ENCODE measurements at regions not wholly inside any gene's neighbourhood (a gene's known extent, or its start where the extent isn't known, plus 50 kb on each side); places are given as distances from the start of the nearest gene placed in this dataset.

- H3K27me3 ChIP-seq: peaks cover 22% of the 10 kb centered on the region
- no peaks in the 10 kb centered on the region for H3K9me3 ChIP-seq
- no peak overlapping the region for H3K4me3 ChIP-seq
- no peaks in the 10 kb centered on the region for H3K36me3 ChIP-seq
- 70% methylated on average over 4 of the region's 8 CpGs for WGBS
- H3K27ac ChIP-seq: no peak overlapping the region
- TF ChIP-seq EP300 (IDR thresholded peaks at IDR 0.05): no peak
- TF ChIP-seq POLR2A (IDR thresholded peaks at IDR 0.05): no peak
- TF ChIP-seq, protein P1, sequence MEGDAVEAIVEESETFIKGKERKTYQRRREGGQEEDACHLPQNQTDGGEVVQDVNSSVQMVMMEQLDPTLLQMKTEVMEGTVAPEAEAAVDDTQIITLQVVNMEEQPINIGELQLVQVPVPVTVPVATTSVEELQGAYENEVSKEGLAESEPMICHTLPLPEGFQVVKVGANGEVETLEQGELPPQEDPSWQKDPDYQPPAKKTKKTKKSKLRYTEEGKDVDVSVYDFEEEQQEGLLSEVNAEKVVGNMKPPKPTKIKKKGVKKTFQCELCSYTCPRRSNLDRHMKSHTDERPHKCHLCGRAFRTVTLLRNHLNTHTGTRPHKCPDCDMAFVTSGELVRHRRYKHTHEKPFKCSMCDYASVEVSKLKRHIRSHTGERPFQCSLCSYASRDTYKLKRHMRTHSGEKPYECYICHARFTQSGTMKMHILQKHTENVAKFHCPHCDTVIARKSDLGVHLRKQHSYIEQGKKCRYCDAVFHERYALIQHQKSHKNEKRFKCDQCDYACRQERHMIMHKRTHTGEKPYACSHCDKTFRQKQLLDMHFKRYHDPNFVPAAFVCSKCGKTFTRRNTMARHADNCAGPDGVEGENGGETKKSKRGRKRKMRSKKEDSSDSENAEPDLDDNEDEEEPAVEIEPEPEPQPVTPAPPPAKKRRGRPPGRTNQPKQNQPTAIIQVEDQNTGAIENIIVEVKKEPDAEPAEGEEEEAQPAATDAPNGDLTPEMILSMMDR (IDR thresholded peaks at IDR 0.05): no peak
- no peak for TF ChIP-seq POLR2AphosphoS5 (IDR thresholded peaks at IDR 0.05)
- H3K4me1 ChIP-seq: peaks cover 6% of the 10 kb centered on the region
- DNase-seq (ENCODE audit: low spot score in 2 of 2): no peak
These were observed 179.5 kb downstream of the SMAD2 start for GRCh38 chr18:47750889-47751423.

- 85% methylated on average over 7 of the region's 7 CpGs for WGBS
- Histone ChIP-seq H3K4me1 (peaks cover 6% of the 10 kb centered on the region), H3K9me3 (no peaks in the 10 kb centered on the region), H3K27ac (no peak overlapping the region), H3K36me3 (no peaks in the 10 kb centered on the region), H3K4me3 (no peak overlapping the region), H3K27me3 (peaks cover 18% of the 10 kb centered on the region)
- DNase-seq (ENCODE audit: low spot score in 2 of 2): no peak
- TF ChIP-seq POLR2A (IDR thresholded peaks at IDR 0.05): no peak
- TF ChIP-seq, protein P1 (IDR thresholded peaks at IDR 0.05): no peak
- TF ChIP-seq POLR2AphosphoS5 (IDR thresholded peaks at IDR 0.05): no peak
- TF ChIP-seq EP300 (IDR thresholded peaks at IDR 0.05): no peak
These were observed 180.9 kb downstream of the SMAD2 start for GRCh38 chr18:47749600-47749973.

GRCh38 chr18:47748847-47749599 is 181.4 kb downstream of the SMAD2 start:
- TF ChIP-seq, protein P1 (IDR thresholded peaks at IDR 0.05): peak; percentile 99 to 100
- no peak for TF ChIP-seq POLR2AphosphoS5 (IDR thresholded peaks at IDR 0.05)
- no peak for TF ChIP-seq POLR2A (IDR thresholded peaks at IDR 0.05)
- Histone ChIP-seq H3K4me3 (peak overlapping the region; percentile 38), H3K27me3 (peaks cover 14% of the 10 kb centered on the region), H3K4me1 (peaks cover 6% of the 10 kb centered on the region), H3K36me3 (no peaks in the 10 kb centered on the region), H3K9me3 (no peaks in the 10 kb centered on the region), H3K27ac (no peak overlapping the region)
- WGBS: 9% methylated on average over 44 of the region's 60 CpGs
- peak in 1 of 2 donors; percentile 78 for DNase-seq (ENCODE audit: low spot score in 2 of 2)

DNA sequence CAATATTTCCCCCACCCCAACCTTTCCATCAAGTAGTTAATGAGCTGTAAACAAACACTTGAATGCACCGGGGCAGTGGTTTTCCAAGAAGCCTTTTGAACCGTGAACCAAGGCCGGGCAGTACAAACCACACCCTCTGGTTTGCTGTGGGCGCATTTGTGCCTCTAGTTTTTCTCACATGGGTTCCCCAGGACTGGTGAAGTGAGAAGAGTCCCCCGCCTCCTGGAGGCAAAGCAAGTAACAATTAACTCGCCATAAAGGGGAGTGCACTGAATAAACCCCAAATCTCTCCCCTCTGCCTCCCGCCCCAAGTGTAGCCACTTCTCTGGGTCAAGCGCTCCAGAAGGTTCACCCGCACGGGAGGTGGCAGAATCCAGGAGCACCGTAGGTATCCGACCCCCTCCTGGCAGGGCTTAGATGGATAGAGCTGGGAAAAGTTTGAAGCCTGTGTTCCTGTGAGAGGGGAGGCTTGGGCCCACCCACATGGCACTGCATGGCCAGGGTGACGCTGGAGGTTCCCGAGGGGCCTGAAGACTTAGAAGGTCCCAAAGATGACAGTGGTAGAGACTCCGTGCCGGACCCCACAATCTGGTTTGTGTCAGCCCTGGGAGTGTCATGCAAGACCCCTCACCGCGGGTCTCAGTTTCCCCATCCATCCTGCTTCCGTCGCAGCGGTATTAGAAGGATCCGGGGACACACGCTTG is 182.2 kb downstream of the SMAD2 start:
- H3K36me3 ChIP-seq: no peaks in the 10 kb centered on the region
- TF ChIP-seq EP300 (IDR thresholded peaks at IDR 0.05) (no peak), POLR2AphosphoS5 (IDR thresholded peaks at IDR 0.05) (no peak), POLR2A (IDR thresholded peaks at IDR 0.05) (no peak)
- TF ChIP-seq, protein P1 (IDR thresholded peaks at IDR 0.05): no peak
- no peaks in the 10 kb centered on the region for H3K9me3 ChIP-seq
- DNase-seq (ENCODE audit: low spot score in 2 of 2): no peak
- WGBS: 81% methylated on average over 20 of the region's 23 CpGs
- H3K27ac ChIP-seq: no peak overlapping the region
- peaks cover 14% of the 10 kb centered on the region for H3K27me3 ChIP-seq
- peaks cover 6% of the 10 kb centered on the region for H3K4me1 ChIP-seq
- no peak overlapping the region for H3K4me3 ChIP-seq

DNA sequence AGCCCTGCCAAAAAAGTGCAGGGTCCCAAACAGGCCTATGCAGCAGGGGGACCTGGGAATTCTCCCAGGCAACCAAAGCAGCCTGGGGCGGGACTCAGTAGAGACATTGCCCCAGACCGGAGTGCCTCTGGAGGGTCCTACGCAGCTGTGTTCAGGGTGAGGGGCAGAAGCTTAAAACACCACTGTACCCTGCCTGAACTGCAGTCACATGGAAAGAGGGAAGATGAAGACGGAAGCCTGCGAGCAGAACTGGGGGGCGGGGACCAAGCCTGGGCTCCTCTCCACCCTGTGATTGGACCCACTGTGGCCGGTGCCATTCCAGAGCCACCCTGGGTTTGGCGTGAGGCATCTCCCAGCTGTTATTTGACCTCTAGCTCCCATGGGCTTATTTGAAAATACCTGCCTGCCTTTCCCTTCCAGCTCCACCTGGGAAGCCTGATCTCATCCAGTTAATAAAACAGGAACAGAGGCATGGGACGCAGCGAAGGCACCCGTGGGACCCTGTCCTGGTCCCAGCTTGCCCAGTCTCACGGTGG is 183.1 kb downstream of the SMAD2 start:
- Histone ChIP-seq H3K4me1 (peaks cover 6% of the 10 kb centered on the region), H3K36me3 (no peaks in the 10 kb centered on the region), H3K4me3 (no peak overlapping the region), H3K9me3 (no peaks in the 10 kb centered on the region), H3K27me3 (peaks cover 14% of the 10 kb centered on the region), H3K27ac (no peak overlapping the region)
- TF ChIP-seq, protein P1 (IDR thresholded peaks at IDR 0.05): no peak
- TF ChIP-seq EP300 (IDR thresholded peaks at IDR 0.05) (no peak), POLR2A (IDR thresholded peaks at IDR 0.05) (no peak), POLR2AphosphoS5 (IDR thresholded peaks at IDR 0.05) (no peak)
- no peak for DNase-seq (ENCODE audit: low spot score in 2 of 2)
- WGBS: 91% methylated on average over 9 of the region's 12 CpGs
